ENCODE measurements at regions not wholly inside any gene's neighbourhood (a gene's known extent, or its start where the extent isn't known, plus 50 kb on each side); places are given as distances from the start of the nearest gene placed in this dataset.

DNA sequence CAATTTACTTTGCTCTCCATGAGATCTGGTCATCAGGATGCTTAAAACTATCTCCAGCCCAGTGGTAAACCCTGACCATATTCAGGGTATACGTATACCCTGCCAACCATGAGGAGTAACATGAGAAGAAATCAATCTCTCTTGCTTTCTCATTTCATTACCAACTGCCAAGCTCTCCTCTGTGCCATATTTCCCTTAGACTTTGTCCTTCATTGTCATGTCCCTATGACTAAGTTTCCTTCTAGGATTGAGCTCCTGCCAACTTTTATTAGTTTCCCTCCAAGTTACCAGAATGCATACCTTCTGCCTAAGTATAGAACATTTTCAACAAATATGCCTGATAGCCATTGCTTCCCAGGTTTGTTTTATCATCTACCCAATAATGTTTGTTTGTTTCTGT is 1113.9 kb upstream of the B3GALT2 start:
- Histone ChIP-seq H3K4me3 (ENCODE audit: low read depth, low read length, poor library complexity, severe bottlenecking) (no peak overlapping the region), H3K9ac (ENCODE audit: low read length) (no peak overlapping the region), H3K27ac (ENCODE audit: low read depth, low read length, poor library complexity, severe bottlenecking) (no peak overlapping the region), H2AFZ (ENCODE audit: low read length) (no peak overlapping the region), H3K9me3 (ENCODE audit: low read length) (no peaks in the 10 kb centered on the region; the same call in 1 of the 2 replicates), H3K4me2 (ENCODE audit: low read length) (no peak overlapping the region), H3K9me2 (ENCODE audit: low read depth, low read length) (no peaks in the 10 kb centered on the region), H3F3A (ENCODE audit: insufficient read depth, low read length) (no peaks in the 10 kb centered on the region), H3K79me2 (ENCODE audit: insufficient read depth, low read length) (no peaks in the 10 kb centered on the region), H3K4me1 (ENCODE audit: insufficient read depth, low read length, severe bottlenecking) (peaks cover 3% of the 10 kb centered on the region), H3K27me3 (ENCODE audit: insufficient read depth, low read length) (no peaks in the 10 kb centered on the region), H3K36me3 (ENCODE audit: insufficient read depth, low read length) (no peaks in the 10 kb centered on the region), H4K20me1 (ENCODE audit: insufficient read depth, low read length) (no peaks in the 10 kb centered on the region)
- TF ChIP-seq, protein P1, sequence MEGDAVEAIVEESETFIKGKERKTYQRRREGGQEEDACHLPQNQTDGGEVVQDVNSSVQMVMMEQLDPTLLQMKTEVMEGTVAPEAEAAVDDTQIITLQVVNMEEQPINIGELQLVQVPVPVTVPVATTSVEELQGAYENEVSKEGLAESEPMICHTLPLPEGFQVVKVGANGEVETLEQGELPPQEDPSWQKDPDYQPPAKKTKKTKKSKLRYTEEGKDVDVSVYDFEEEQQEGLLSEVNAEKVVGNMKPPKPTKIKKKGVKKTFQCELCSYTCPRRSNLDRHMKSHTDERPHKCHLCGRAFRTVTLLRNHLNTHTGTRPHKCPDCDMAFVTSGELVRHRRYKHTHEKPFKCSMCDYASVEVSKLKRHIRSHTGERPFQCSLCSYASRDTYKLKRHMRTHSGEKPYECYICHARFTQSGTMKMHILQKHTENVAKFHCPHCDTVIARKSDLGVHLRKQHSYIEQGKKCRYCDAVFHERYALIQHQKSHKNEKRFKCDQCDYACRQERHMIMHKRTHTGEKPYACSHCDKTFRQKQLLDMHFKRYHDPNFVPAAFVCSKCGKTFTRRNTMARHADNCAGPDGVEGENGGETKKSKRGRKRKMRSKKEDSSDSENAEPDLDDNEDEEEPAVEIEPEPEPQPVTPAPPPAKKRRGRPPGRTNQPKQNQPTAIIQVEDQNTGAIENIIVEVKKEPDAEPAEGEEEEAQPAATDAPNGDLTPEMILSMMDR (IDR thresholded peaks at IDR 0.05; ENCODE audit: low read length) = no peak
- TF ChIP-seq EZH2 (IDR thresholded peaks at IDR 0.05; ENCODE audit: borderline replicate concordance, low read length) = no peak

GRCh38 chr1:194298007-194298598 is 1111.7 kb upstream of the B3GALT2 start:
- Histone ChIP-seq H3K9me3 (ENCODE audit: low read length) (no peaks in the 10 kb centered on the region; the same call in 1 of the 2 replicates), H3K4me3 (ENCODE audit: low read depth, low read length, poor library complexity, severe bottlenecking) (no peak overlapping the region), H3F3A (ENCODE audit: insufficient read depth, low read length) (no peaks in the 10 kb centered on the region), H4K20me1 (ENCODE audit: insufficient read depth, low read length) (no peaks in the 10 kb centered on the region), H3K27ac (ENCODE audit: low read depth, low read length, poor library complexity, severe bottlenecking) (no peak overlapping the region), H3K9me2 (ENCODE audit: low read depth, low read length) (no peaks in the 10 kb centered on the region), H3K36me3 (ENCODE audit: insufficient read depth, low read length) (no peaks in the 10 kb centered on the region), H3K4me2 (ENCODE audit: low read length) (no peak overlapping the region), H3K4me1 (ENCODE audit: insufficient read depth, low read length, severe bottlenecking) (peaks cover 19% of the 10 kb centered on the region), H3K9ac (ENCODE audit: low read length) (no peak overlapping the region), H3K79me2 (ENCODE audit: insufficient read depth, low read length) (no peaks in the 10 kb centered on the region), H2AFZ (ENCODE audit: low read length) (no peak overlapping the region), H3K27me3 (ENCODE audit: insufficient read depth, low read length) (no peaks in the 10 kb centered on the region)
- TF ChIP-seq, protein P1 (IDR thresholded peaks at IDR 0.05; ENCODE audit: low read length) = no peak
- TF ChIP-seq EZH2 (IDR thresholded peaks at IDR 0.05; ENCODE audit: borderline replicate concordance, low read length) = no peak

- Histone ChIP-seq H3K4me1 (ENCODE audit: insufficient read depth, low read length, severe bottlenecking) (peaks cover 19% of the 10 kb centered on the region), H3K36me3 (ENCODE audit: insufficient read depth, low read length) (no peaks in the 10 kb centered on the region), H3K9me2 (ENCODE audit: low read depth, low read length) (no peaks in the 10 kb centered on the region), H3K4me3 (ENCODE audit: low read depth, low read length, poor library complexity, severe bottlenecking) (no peak overlapping the region), H3K9me3 (ENCODE audit: low read length) (no peaks in the 10 kb centered on the region), H2AFZ (ENCODE audit: low read length) (no peak overlapping the region), H3K79me2 (ENCODE audit: insufficient read depth, low read length) (no peaks in the 10 kb centered on the region), H3K9ac (ENCODE audit: low read length) (no peak overlapping the region), H4K20me1 (ENCODE audit: insufficient read depth, low read length) (no peaks in the 10 kb centered on the region), H3K27me3 (ENCODE audit: insufficient read depth, low read length) (no peaks in the 10 kb centered on the region), H3F3A (ENCODE audit: insufficient read depth, low read length) (no peaks in the 10 kb centered on the region), H3K27ac (ENCODE audit: low read depth, low read length, poor library complexity, severe bottlenecking) (no peak overlapping the region), H3K4me2 (ENCODE audit: low read length) (no peak overlapping the region)
- TF ChIP-seq, protein P1 (IDR thresholded peaks at IDR 0.05; ENCODE audit: low read length) = no peak
- TF ChIP-seq EZH2 (IDR thresholded peaks at IDR 0.05; ENCODE audit: borderline replicate concordance, low read length) = no peak
These were observed 1110.7 kb upstream of the B3GALT2 start for GRCh38 chr1:194297094-194297493.
